GM21381 (cell line): ENCODE measurements at regions not wholly inside any gene's neighbourhood (a gene's known extent, or its start where the extent isn't known, plus 50 kb on each side); places are given as distances from the start of the nearest gene placed in this dataset.

ENCODE experiments used
- ATAC-seq: cut with Tn5 transposase; IDR thresholded peaks from one replicate; pipeline ENCODE4 v1.9.1; 2021; ENCODE audit warnings: mild to moderate bottlenecking, moderate library complexity; ENCODE audit not compliant: unreplicated experiment

- ATAC-seq, result no peak
Measured at GRCh38 chr1:62981434-62981833, 197.5 kb downstream of the ATG4C start.

- no peak for ATAC-seq
Measured at GRCh38 chr1:62988867-62989266, 204.9 kb downstream of the ATG4C start.

- ATAC-seq, result no peak
Measured at GRCh38 chr1:62989497-62989896, 205.6 kb downstream of the ATG4C start.

- ATAC-seq, result no peak
Measured at GRCh38 chr1:62991152-62991551, 207.2 kb downstream of the ATG4C start.

GRCh38 chr1:62993844-62994243 is 209.9 kb downstream of the ATG4C start:
- no peak for ATAC-seq

DNA sequence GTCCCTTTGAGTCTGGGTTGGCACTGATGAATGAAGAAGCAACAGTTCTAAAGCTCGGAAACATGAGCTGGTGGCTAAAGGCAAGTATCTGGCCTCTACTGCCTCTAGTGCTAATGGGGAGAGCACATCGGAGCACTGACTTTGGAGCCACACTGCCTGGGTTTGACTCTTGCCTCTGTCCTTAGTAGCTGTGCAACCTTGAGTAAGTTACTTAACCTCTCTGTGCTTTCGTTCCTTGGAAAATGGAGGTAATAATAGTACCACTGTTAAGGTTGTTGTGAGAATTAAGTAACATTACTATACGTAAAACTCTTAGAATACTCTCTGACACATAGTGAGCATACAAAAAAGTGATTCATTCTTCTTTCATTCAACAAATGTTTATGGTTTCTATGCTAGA is 211.2 kb downstream of the ATG4C start:
- no peak for ATAC-seq

- ATAC-seq, result no peak
Measured at GRCh38 chr1:62997884-62998283, 214.0 kb downstream of the ATG4C start.

GRCh38 chr1:62998845-62999649 is 215.1 kb downstream of the ATG4C start:
- no peak for ATAC-seq

DNA sequence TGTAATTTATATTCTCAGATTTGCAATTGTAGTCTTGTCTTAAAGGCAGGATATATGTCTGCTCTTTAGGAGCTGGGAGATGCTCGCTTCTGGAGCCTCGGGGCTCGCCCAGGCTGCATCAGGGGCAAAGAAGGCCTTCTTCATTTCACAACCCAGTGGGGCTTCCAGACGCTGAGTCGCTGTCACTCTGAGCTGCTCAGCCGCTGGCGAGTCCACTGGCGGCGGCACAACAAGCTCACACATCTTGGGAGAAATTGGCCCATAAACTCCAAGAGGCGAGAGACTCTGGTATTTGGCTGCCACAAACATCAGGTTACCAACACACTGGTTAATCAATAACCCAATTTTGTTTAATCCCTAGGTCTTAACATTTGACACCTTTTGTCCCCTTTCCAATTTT is 216.6 kb downstream of the ATG4C start:
- no peak for ATAC-seq

GRCh38 chr1:63004868-63005267 is 220.9 kb downstream of the ATG4C start:
- no peak for ATAC-seq

DNA sequence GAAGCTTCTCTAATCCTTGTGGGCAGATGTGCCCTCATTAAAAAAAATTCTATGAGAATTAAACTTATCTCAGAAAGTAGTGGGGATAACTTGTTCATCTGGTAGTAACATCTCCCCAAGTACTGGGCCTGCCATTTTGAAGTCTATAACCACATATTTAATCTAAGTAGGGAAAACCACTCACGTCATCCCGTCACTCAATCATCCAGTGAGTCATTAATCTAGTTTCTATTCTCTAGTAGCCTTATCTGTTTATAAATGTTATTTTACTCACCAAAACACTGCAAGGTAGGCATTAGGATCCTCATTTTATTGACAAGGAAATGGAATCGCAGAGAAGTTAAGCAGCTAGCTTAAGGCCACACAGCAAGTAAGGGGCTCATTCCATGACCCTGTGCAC is 221.9 kb downstream of the ATG4C start:
- no peak for ATAC-seq

DNA sequence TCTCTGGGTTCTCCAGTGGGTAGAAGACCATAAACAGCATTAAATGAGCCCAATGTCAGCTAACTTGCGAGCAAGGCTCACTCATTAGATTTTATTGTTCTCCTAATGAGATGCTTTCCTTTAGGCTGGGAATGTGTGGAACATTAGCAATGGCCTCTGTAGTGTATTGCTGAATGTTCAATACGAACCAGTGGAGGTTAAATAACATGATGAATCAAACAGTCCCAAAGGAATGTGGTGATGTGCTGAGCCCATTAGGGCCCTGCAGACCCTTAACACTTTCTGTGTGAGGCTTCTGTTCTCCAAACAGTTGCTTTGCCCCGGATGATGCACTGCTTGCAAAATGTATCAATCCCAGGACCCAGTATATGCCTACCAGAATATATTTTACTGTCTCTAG is 225.5 kb downstream of the ATG4C start:
- ATAC-seq, result no peak

- ATAC-seq, result no peak
Measured at GRCh38 chr1:63010913-63011660, 227.2 kb downstream of the ATG4C start.

DNA sequence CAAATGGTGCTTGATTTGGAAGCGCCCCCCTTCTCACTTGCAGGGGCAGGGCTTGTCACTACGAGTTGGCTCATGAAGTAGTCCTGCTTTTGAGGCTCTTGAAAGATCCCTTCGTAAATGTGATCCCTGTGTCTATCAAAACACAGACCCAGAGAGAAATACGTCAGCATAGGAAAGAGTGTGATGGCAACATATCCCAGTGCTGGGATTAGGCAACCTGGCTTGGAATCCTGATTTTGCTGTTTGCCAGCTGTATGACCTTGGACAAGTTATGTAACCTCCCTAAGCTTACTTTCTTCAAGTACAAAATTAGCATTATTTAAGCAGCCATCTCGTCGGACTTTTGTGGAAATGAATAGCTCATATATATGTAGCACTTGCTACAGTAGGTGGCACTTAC is 228.4 kb downstream of the ATG4C start:
- ATAC-seq, result no peak

DNA sequence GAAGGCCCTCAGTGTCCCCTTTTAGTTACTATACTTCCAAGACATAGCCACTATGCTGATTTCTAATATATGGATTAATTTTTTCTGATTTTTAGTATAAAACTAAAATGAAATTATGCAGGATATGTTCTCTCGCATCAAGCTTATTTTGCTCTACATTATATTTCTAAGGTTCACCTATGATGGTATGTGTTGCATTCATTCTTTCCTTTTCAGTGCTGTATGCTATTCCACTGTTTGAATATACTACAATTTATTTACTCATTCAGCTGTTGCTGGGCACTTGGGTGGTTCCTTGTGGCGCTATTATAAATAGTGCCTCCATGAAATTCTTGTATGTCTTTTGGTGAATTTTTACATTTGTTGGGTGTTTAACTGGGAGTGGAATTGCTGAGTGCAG is 230.3 kb downstream of the ATG4C start:
- ATAC-seq, result no peak

DNA sequence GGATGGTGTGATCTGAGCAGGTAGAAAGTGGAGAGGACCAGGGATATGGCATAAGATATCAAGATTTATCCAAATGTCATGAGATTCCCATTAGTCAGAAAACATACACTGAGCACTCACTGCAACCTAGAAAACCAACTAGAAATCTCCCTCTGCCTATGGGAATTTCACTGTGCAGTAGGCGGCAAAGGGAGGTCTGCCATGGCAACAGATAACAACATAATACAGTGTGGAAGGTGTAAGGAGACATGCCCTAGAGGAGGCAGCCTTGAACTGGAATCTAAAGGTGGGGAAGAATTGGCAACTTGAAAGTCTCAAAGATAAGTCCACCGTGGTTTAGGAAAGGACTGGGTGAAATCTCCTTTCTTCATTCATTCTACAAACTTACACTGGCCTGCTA is 238.4 kb downstream of the ATG4C start:
- ATAC-seq, result no peak

GRCh38 chr1:63023171-63023570 is 239.2 kb downstream of the ATG4C start:
- ATAC-seq, result no peak

GRCh38 chr1:63023637-63024036 is 239.7 kb downstream of the ATG4C start:
- no peak for ATAC-seq

DNA sequence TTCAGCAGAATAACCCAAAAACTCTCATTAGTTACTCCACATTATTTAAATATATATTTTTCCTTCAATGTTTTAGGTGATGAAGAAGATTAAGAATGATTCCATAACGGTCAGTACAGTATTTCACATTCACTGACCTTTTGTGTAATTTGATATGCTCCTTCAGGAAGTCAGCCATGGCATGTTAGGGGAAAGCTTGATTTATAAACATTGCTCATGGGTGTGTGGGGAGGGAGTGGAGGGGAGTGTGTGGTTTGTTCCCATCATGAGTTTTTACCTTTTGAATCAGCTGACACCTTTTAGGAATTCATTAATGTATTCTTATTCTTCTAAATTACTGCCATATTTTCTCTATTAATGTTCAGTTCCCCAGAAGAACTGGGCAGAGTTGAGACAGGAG is 240.2 kb downstream of the ATG4C start:
- no peak for ATAC-seq

- ATAC-seq, result no peak
Measured at GRCh38 chr1:63027176-63027575, 243.2 kb downstream of the ATG4C start.

- no peak for ATAC-seq
Measured at GRCh38 chr1:63032171-63032570, 248.2 kb downstream of the ATG4C start.

- no peak for ATAC-seq
Measured at GRCh38 chr1:63033211-63033610, 249.3 kb downstream of the ATG4C start.
